Effector CD8-positive, alpha-beta T cell (primary cell): ENCODE measurements at regions not wholly inside any gene's neighbourhood (a gene's known extent, or its start where the extent isn't known, plus 50 kb on each side); places are given as distances from the start of the nearest gene placed in this dataset.
"Not testable (repeated sequence)": the region's sequence is repeated elsewhere in the genome, so short reads cannot be mapped to it uniquely, and the experiment has no call there.

Experiments used
- DNase-seq: peaks from one replicate; lab custom pipeline; 2025; lab: John Stamatoyannopoulos, UW

DNA sequence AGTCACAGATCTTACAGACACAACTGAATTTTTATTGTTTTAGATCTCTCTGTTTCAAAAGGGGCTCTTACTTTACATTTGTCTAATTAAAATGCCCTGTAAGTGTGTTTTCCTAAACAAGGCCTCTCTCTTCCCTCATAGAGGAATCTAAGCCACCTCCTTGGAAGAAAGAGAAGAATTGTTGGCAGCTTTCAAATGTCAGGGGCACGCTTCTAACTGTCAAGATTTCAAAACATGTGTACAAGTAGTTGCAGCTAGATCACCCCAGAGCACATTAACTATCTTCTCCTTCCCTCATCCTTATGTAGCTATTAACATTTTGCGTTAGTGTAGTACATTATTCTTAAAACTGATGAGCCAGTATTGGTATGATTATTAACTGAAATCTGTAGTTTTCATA, 266.5 kb upstream of the BOD1L1 start:
- DNase-seq: no peak

DNA sequence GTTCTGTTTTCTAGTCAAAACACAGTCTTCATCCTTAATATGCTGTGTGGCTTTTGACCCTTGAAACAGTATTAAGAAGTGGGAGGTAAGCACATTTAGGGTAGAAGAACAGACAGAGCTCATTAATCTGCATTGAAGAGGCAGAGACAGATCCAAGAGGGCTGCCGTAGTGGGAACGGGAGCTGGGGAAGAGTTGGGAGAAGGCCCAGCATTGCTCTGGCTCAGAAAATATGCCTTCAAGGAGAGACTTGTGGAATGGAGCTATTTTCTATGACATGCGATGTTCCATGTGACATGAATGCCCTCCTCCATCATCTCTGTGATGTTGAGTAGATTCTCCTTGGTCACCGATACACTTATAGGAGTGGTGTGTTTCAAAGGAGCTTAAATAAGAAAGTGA, 273.3 kb upstream of the BOD1L1 start:
- DNase-seq: no peak

DNA sequence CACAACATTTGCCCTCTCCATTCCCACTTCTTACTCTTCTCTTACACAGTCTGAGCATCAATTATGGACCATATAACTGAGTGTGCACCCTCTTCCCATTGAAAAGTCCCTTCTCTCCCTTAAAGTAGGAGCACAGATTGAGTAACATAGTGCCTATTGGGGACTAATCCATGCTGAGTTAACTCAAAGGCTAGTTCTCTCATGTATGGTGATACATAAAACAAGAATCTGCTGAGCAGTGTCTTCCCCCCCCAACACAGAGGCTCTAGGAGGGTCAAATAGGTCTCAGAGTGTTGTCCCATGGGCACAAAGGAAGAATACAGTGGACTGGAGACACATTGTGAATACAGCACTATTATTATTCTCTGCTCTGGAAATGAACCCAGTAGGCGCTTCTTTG, 274.6 kb upstream of the BOD1L1 start:
- DNase-seq: no peak

DNA sequence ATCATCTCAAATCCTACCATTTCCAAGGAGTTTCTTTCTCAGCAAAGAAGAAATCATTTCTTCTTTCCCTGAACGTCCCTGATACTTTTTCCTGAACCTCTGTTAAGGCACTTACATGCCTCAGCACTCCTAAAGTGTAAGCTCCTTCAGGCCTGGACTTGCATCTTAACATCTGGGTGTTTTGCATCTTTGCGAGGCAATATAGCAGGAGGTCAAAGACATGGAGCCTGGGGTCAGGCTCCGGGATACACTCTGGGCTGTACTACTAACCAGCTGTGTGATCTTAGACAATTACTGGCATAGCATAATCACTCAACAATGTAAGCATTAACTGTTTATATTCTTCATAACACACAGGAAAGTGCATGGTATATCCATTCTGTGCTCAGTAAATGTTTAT, 275.5 kb upstream of the BOD1L1 start:
- no peak for DNase-seq

DNA sequence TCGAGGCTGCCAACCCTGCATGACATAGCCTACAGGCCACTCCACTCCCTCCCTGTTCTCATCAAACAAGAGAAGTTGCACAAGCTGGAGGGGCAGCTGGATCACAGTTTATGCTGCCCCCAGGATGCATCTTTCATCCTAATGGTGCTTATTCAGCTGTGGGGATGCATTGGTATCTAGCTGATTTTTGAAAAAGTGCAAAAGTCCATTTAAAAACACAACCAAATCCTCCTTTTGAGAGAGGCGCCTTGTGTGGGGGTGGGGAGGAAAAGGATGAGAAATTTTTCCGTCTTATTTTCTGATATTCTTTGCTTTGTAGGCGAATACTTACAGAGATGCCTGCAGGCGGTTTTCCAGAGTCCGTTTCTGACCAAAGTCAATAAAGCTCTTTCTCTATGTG, 276.4 kb upstream of the BOD1L1 start:
- no peak for DNase-seq

- no peak for DNase-seq
Measured at GRCh38 chr4:13905543-13905942, 278.0 kb upstream of the BOD1L1 start.

DNA sequence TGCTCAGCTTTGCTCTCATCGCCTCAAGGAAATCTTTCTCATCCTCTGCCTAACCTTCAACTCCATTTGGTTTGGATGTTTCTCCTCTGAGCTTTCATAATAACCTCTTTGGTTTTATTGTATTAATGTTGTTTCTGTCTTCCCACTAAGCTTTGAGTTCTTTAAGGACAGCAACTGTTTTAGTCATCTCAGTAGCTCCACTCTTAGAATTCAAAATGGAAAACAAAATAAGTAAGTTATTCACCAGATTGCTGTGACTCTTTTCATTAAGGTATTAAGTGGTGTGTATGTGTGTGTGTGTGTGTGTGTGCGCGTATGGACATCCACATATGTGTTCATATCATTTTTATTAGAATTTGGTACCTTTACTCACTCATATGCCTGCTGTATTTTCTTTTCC, 279.2 kb upstream of the BOD1L1 start:
- DNase-seq: no peak

- no peak for DNase-seq
Measured at GRCh38 chr4:13907255-13907751, 279.8 kb upstream of the BOD1L1 start.

DNA sequence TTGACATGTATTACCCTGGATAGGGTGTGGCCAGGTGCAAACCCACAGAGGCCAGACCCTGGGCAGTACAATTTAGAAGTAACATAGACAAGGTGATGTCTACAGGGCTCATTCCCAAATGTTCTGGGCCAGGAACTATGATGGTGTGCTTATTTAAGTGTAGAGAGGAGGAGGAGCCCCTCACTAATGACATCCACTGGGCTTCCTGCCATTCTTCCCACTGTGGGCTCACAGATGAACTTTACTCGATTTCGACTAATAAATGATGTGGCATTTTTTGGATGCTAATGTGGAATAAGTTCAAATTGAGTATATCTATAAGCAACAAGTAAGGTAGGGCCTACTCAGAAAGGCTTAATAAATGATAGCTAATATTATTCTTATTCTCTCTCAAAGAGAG, 280.9 kb upstream of the BOD1L1 start:
- DNase-seq: no peak

GRCh38 chr4:13910556-13910955, 283.0 kb upstream of the BOD1L1 start:
- no peak for DNase-seq

DNA sequence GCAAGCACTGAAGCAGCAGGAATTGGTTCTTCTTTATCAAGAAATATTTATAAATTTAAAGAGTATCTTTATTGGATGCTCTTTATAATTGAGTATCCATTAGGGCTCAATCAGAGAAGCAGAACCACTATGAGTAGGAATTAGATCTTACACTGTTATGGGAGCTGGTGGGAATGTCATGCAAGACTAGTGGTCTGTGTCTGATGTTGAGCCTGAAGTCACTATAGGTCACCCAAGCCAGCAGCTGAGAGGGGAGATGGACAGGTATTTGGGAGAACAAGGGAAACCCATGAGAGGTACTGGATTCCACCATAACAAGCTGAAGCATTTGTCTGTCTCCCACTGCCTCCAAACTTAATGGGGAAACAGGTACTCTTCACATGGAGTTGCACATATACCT, 283.7 kb upstream of the BOD1L1 start:
- no peak for DNase-seq

DNA sequence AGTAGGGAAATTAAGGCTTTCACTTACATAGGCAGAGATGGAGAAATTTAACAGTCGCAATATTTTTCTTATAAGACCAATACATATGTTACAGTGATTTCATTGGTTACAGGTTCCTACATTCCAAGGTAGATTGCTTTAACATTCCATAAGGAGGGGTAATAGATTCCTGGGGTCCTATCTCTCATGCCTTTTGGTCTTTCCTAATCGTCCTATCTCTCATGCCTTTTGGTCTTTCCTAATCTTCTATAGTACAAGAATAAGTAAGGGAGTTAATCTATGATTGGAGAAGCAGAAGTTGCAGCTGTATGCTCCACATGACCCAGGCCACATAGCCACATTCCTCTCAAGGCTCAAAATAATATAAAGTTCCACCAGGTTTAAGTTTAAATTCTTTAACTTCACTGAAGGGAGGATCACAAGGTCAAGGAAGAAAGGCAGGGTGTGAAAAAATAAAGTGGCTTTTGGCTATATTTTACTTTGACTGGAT, 285.0 kb upstream of the BOD1L1 start:
- no peak for DNase-seq

- DNase-seq: no peak
Measured at GRCh38 chr4:13912966-13913365, 285.4 kb upstream of the BOD1L1 start.

- DNase-seq: no peak
Measured at GRCh38 chr4:13917015-13917414, 289.5 kb upstream of the BOD1L1 start.

- DNase-seq: no peak
Measured at GRCh38 chr4:13918110-13918509, 290.6 kb upstream of the BOD1L1 start.

DNA sequence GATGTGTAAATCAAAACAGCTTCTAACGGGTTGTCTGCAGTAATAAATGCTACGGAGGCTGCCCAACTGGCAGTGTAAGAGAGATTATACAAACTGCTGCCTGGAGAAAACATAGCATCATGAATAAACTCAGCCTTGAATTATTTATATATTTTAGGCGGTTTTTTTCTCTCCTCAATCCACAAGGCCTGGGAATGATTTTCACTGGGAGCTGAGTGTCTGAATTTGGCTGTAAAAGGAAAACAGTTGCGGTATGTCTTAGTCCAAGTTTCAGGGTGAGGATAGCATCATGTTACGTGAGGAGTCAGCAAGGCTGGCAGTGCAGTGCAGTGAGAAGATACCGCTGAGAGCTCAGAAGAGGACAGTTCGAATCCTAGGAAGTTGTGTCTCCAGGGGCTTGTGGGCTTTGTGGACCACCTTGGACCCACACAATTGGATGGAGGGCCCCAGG, 291.5 kb upstream of the BOD1L1 start:
- no peak for DNase-seq

DNA sequence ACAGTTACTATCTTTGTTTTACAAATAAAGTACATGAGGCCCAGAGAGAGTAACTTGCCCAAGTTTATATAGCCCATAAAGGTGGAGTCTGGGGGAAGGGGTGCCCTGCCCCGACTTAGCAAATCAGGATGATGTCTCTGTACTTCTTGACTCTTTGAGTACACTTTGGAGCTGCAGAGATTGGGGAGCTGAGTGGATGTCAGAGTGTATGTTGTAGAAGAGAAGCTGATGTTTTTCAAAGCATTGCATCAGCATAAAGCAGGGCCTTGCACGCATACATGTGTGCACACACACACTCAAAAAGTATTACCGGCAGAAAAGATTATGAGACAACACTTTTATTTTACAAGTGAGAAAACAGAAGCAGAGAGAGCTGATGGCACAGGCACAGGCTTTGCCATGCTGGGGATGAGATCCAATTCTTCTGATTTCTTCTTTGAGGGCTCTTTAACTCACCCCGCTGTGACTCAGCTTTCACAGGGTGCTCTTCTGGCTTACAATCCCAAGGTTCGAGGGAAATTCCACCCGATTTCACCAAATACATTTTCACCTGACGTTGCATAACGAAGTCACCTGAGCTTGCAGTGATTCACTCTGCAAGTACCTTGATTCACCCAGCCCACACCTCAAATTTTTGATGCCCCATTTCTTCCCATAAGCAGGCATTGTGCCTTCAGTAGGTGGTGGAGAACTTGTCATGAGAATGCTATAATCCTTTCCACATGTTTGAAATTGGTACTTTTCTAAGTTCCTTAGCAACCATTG, 292.8 kb upstream of the BOD1L1 start:
- no peak for DNase-seq

DNA sequence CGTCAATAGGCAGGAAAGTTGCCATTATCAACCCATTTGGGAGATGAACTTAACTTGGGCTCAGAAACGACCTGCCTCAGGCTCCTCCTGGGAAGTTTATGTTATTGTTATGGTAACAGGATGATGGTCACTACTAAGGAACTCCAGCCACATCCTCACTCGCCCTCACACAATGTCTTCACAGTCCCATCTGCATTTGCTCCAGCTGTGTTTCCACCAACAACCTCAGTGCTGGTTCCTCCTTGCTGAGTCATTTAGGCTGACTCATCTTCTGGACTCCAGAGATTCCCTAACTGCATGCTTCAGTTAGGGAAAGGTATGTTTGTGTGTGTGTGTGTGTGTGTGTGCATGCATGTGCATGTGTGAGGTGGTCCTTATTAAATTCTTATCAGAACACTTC, 293.4 kb upstream of the BOD1L1 start:
- DNase-seq: no peak

- DNase-seq: no peak
Measured at GRCh38 chr4:13921805-13922204, 294.3 kb upstream of the BOD1L1 start.

DNA sequence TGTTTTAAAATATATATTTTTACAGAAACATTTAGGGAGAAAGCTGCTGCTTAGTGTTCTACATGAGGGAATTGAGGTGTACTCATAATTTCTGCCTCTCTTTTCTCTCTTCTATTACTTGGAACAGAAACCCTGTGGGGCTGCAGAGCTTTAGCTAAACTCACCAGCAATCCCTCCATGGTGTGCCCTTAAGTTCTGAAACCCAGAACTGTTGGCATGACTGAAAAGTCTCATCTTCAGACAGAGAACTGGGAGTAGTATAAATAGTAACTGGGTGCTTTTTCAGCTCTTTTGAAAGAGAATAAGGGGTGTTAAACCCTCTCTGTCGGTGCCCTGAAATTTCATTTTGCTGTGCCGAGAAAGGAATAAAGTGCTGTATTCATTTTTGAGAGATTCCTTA, 294.9 kb upstream of the BOD1L1 start:
- DNase-seq: no peak

DNA sequence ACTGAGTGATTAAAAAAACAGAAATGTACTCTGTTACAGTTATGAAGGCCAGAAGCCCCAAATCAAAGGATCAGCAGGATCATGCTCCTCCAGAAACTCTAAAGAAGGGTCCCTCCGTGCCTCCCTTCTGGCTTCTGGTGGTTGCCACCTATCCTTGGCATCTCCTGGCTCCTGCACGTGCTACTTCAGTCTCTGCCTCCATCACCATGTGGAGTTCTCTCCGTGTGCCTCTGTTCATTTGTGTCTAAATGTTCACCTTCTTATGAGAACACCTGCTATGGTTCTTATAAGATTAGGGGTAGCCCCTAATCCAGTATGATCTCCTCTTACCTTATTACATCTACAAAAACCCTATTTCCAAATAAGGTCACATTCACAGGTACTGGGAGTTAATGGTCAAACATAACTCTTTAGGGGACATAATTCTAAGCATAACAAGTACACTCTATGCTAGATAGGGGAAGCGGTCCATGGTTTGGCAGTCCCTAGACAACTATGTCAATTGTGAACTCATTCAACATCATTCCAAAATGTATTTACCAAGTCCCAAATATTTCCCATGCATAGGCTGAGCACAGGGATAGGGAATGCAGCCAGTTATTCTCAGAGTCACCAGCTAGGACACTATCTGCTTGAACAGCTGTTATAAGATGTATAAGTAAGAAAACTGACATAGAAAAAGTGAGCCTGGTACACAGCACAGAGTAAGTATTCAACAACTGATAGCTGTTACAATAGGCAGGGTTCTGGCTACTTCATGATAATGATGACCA, 295.5 kb upstream of the BOD1L1 start:
- DNase-seq: no peak

DNA sequence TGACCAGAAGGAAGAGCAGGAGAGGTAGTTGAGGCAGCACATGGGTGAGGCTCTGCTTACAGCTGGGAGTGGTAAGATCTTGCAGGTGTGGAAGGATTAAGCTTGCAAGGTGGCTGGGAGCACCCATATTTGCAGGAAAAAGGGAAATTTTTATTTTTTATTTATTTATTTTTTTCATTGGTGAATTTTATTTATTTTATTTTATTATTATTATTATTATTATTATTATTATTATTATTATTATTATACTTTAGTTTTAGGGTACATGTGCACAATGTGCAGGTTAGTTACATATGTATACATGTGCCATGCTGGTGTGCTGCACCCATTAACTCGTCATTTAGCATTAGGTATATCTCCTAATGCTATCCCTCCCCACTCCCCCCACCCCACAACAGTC, 297.4 kb upstream of the BOD1L1 start:
- DNase-seq: not testable (repeated sequence)

- no peak for DNase-seq
Measured at GRCh38 chr4:13928214-13928613, 300.7 kb upstream of the BOD1L1 start.
